HCT116 (cell line): ENCODE measurements at regions not wholly inside any gene's neighbourhood (a gene's known extent, or its start where the extent isn't known, plus 50 kb on each side); places are given as distances from the start of the nearest gene placed in this dataset.

ENCODE experiments used
- ATAC-seq: fragments of 200-7000 bp; cut with Tn5 transposase; 2 replicates; pipeline ENCODE4 v1.9.1; 2020; ENCODE audit warnings: mild to moderate bottlenecking, moderate library complexity
- BruUV-seq: library from RNA; stranded (reverse); fragments of 400-500 nt; replicated peaks from 2 replicates; lab custom pipeline; 2021; lab: Mats Ljungman, UMichigan
- CTCF ChIA-PET: fragments of 300-600 bp; sonication (Branson Sonifier 250); formaldehyde crosslinking; loops from one replicate; lab custom pipeline; 2021; ENCODE audit warnings: antibody characterized with exemption; lab: Charles Lee
- POLR2A ChIA-PET: fragments of 300-600, 350-600 bp; sonication (Branson Sonifier 250); formaldehyde crosslinking; loops from one replicate; lab custom pipeline; 2021; ENCODE audit warnings: antibody characterized with exemption; lab: Charles Lee
- RAD21 ChIA-PET, 2 experiments: fragments of 300-600 bp; sonication (Branson Sonifier 250); formaldehyde crosslinking; loops; one replicate each; lab custom pipeline; 2023; ENCODE audit warnings: low total read pairs in 2 of 2; ENCODE audit not compliant: uncharacterized antibody in 2 of 2, unreplicated experiment in 2 of 2, low non-redundant PET in 1 of 2; lab: Charles Lee
- DNase-seq: peaks from one replicate; pipeline ENCODE4 v3.0.0-alpha.2; 2010; ENCODE audit warnings: low read depth, low spot score
- H2AFZ ChIP-seq: fragments of 200-600 bp; shearing (Covaris generic), sonication (generic); 2 replicates; pipeline ENCODE4 v1.6.1; 2017; ENCODE audit warnings: low read depth, mixed run types, mixed read lengths, antibody characterized with exemption, low read length; ENCODE audit not compliant: poor library complexity, severe bottlenecking
- H3K27ac ChIP-seq: 2 replicates; pipeline ENCODE4 v1.5.1; 2012; ENCODE audit warnings: low read depth, low read length
- H3K27me3 ChIP-seq: fragments of 200-600 bp; sonication (generic); 2 replicates; pipeline ENCODE4 v1.6.1; 2016; ENCODE audit warnings: mixed run types, low read length, mixed read lengths; ENCODE audit not compliant: insufficient read depth
- H3K36me3 ChIP-seq, 2 experiments: fragments of 200-500 bp in 1 of 2; fragments of 200-600 bp in 1 of 2; sonication (Bioruptor generic) in 1 of 2; sonication (generic) in 1 of 2; 2 replicates each; pipeline versions ENCODE4 v1.5.1 to v1.6.1; 2014 to 2016; ENCODE audit warnings: low read length in 2 of 2, inconsistent platforms in 1 of 2, mixed read lengths in 1 of 2, mixed run types in 1 of 2; ENCODE audit not compliant: insufficient read depth in 2 of 2, control insufficient read depth in 1 of 2
- H3K4me1 ChIP-seq, 2 experiments: fragments of 200-600 bp in 1 of 2; sonication (generic) in 1 of 2; 2 replicates each; pipeline versions ENCODE4 v1.5.1 to v1.6.1; 2012 to 2017; ENCODE audit warnings: low read length in 2 of 2, inconsistent platforms in 1 of 2, mild to moderate bottlenecking in 1 of 2, mixed read lengths in 1 of 2, mixed run types in 1 of 2, moderate library complexity in 1 of 2; ENCODE audit not compliant: insufficient read depth in 2 of 2, control insufficient read depth in 1 of 2
- H3K4me2 ChIP-seq: fragments of 200-600 bp; sonication (generic); 2 replicates; pipeline ENCODE4 v1.6.1; 2017; ENCODE audit warnings: mixed run types, low read length, mixed read lengths
- H3K4me3 ChIP-seq, 2 experiments: fragments of 200-600 bp in 1 of 2; sonication (generic) in 1 of 2; replicated peaks in 1 of 2; 2 replicates each; pipeline ENCODE4 v1.5.1; 2011 to 2016; ENCODE audit warnings: low read length in 2 of 2, control low read depth in 1 of 2, low read depth in 1 of 2, mild to moderate bottlenecking in 1 of 2, mixed read lengths in 1 of 2, mixed run types in 1 of 2
- H3K79me2 ChIP-seq: fragments of 200-600 bp; sonication (generic); 2 replicates; pipeline ENCODE4 v1.6.1; 2017; ENCODE audit warnings: mild to moderate bottlenecking, mixed run types, low read length, moderate library complexity, mixed read lengths; ENCODE audit not compliant: insufficient read depth
- H3K9ac ChIP-seq: fragments of 200-600 bp; sonication (generic); 2 replicates; pipeline ENCODE4 v1.6.1; 2016; ENCODE audit warnings: low read length, mixed read lengths
- H3K9me2 ChIP-seq: fragments of 200-600 bp; sonication (generic), shearing (Covaris generic); 2 replicates; pipeline ENCODE4 v1.6.1; 2017; ENCODE audit warnings: mixed run types, mild to moderate bottlenecking, moderate library complexity; ENCODE audit not compliant: insufficient read depth
- H3K9me3 ChIP-seq, 2 experiments: fragments of 200-500 bp in 1 of 2; fragments of 200-600 bp in 1 of 2; sonication (Bioruptor generic) in 1 of 2; sonication (generic) in 1 of 2; 2 replicates each; pipeline ENCODE4 v1.6.1; 2014 to 2017; ENCODE audit warnings: low read length in 2 of 2, mixed read lengths in 2 of 2, inconsistent platforms in 1 of 2, low read depth in 1 of 2, mild to moderate bottlenecking in 1 of 2, mixed run types in 1 of 2, moderate library complexity in 1 of 2; ENCODE audit not compliant: control insufficient read depth in 1 of 2, insufficient read depth in 1 of 2
- H4K20me1 ChIP-seq: fragments of 200-600 bp; sonication (generic), shearing (Covaris generic); 2 replicates; pipeline ENCODE4 v1.6.1; 2017; ENCODE audit warnings: mixed run types, mild to moderate bottlenecking, moderate library complexity; ENCODE audit not compliant: insufficient read depth
- ATF3 ChIP-seq: IDR thresholded peaks from 2 replicates; pipeline ENCODE4 v1.6.1; 2012
- CBX3 ChIP-seq: IDR thresholded peaks from 2 replicates; pipeline ENCODE4 v1.6.1; 2012; ENCODE audit warnings: low read depth
- EGR1 ChIP-seq: IDR thresholded peaks from 2 replicates; pipeline ENCODE4 v1.6.1; 2012; ENCODE audit warnings: low read depth
- EZH2phosphoT487 ChIP-seq: fragments of 200-600 bp; IDR thresholded peaks from 2 replicates; pipeline ENCODE4 v1.6.1; 2018; ENCODE audit warnings: antibody characterized with exemption, borderline replicate concordance
- RAD21 ChIP-seq: IDR thresholded peaks from 2 replicates; pipeline ENCODE4 v1.6.1; 2012; ENCODE audit warnings: low read depth, mild to moderate bottlenecking
- SP1 ChIP-seq: IDR thresholded peaks from 2 replicates; pipeline ENCODE4 v1.6.1; 2012; ENCODE audit warnings: low read depth
- YY1 ChIP-seq: IDR thresholded peaks from 2 replicates; pipeline ENCODE4 v1.6.1; 2011; ENCODE audit warnings: low read length, low read depth, moderate library complexity, mild to moderate bottlenecking; ENCODE audit not compliant: insufficient replicate concordance; ENCODE audit errors: extremely low read depth
- ZFX ChIP-seq: fragments of 450-650 bp; IDR thresholded peaks from 2 replicates; pipeline ENCODE4 v1.6.1; 2017
- intact Hi-C: fragments of 100-400 bp; cut with micrococcal nuclease; formaldehyde crosslinking; loops from 2 replicates; pipeline ENCODE4 v1.10.0; 2022

DNA sequence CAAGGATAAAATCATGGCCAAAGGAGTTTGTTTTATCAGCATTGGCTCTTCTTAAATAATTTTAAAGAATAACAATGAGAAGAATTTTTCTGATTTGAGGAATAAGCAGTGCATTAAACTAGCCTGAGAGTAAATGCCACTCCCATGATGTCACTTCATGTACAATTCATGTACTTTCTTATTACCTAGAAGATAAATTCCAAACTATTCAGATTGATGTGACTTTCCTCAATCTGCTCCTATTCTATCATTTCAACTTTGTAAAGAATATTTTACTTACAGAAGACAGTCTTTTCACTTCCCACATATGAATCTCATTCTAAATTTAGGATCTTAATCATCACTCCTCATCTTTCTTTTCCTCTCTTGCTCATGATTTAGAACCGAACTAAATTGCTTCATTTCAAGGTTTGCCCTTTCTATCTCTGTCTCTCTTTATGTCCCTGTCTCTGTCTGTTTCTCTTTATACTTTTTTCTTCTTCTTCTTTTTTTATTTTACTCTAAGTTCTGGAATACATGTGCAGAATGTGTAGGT, 1142.0 kb upstream of the PIK3C3 start:
- BruUV-seq, result no TSS peak
- POLR2A ChIA-PET, result no interaction called here

GRCh38 chr18:40810372-40810771, 1144.7 kb upstream of the PIK3C3 start:
- Histone ChIP-seq H2AFZ (no peak overlapping the region), H3K9me2 (no peaks in the 10 kb centered on the region), H3K4me2 (no peak overlapping the region), H3K4me3 (no peak overlapping the region), H3K9me3 (peaks cover 4 to 8% of the 10 kb centered on the region in 2 experiments; a peak in 2 of 4 replicates), H4K20me1 (no peaks in the 10 kb centered on the region), H3K27ac (no peak overlapping the region), H3K27me3 (no peaks in the 10 kb centered on the region), H3K79me2 (no peaks in the 10 kb centered on the region), H3K9ac (no peak overlapping the region), H3K36me3 (no peaks in the 10 kb centered on the region)
- CTCF ChIA-PET, result no interaction called here
- ATAC-seq, result no peak
- no TSS peak for BruUV-seq
- TF ChIP-seq YY1 (no peak), ZFX (no peak), SP1 (no peak)
- TF ChIP-seq, all 23 proteins: peak for 0
- ChIA-PET POLR2A (no interaction called here), RAD21 (no interaction called here)
- DNase-seq, result no peak
- H3K4me1 ChIP-seq, result no peaks in the 10 kb centered on the region
- intact Hi-C loops, result no loop called here

More for the DNA sequence above, 1142.0 kb upstream of the PIK3C3 start:
- RAD21 ChIA-PET, result no interaction called here
- no peak for ATAC-seq
- H3K27me3 ChIP-seq, result no peaks in the 10 kb centered on the region
- intact Hi-C loops, result no loop called here
- H3K9me3 ChIP-seq, result peaks cover 4 to 13% of the 10 kb centered on the region in 2 experiments; a peak in 2 of 4 replicates
- H3K27ac ChIP-seq, result no peak overlapping the region
- CTCF ChIA-PET, result no interaction called here
- no peak overlapping the region for H3K4me2 ChIP-seq
- H3K36me3 ChIP-seq, result no peaks in the 10 kb centered on the region
- no peaks in the 10 kb centered on the region for H3K9me2 ChIP-seq
- H2AFZ ChIP-seq, result no peak overlapping the region
- TF ChIP-seq EZH2phosphoT487 (no peak), EGR1 (no peak), CBX3 (no peak), RAD21 (no peak), SP1 (no peak), ATF3 (no peak)
- TF ChIP-seq, all 23 proteins: peak for 0
- H4K20me1 ChIP-seq, result no peaks in the 10 kb centered on the region
- no peak overlapping the region for H3K4me3 ChIP-seq
- H3K4me1 ChIP-seq, result no peaks in the 10 kb centered on the region
- DNase-seq, result no peak
- no peak overlapping the region for H3K9ac ChIP-seq
- H3K79me2 ChIP-seq, result no peaks in the 10 kb centered on the region
